H9 (cell line): ENCODE measurements at regions not wholly inside any gene's neighbourhood (a gene's known extent, or its start where the extent isn't known, plus 50 kb on each side); places are given as distances from the start of the nearest gene placed in this dataset.

Experiments used
- DNase-seq: peaks from one replicate; pipeline ENCODE4 v3.0.0-alpha.2; 2017
- H2AFZ ChIP-seq: one replicate; pipeline ENCODE4 v1.6.1; 2013; ENCODE audit warnings: mild to moderate bottlenecking, low read length, control low read depth, moderate library complexity
- H2AK5ac ChIP-seq: 2 replicates; pipeline ENCODE4 v1.6.1; 2013; ENCODE audit warnings: low read length, control low read depth, mixed read lengths; ENCODE audit not compliant: insufficient read length
- H2BK120ac ChIP-seq: one replicate; pipeline ENCODE4 v1.6.1; 2013; ENCODE audit warnings: low read depth, mild to moderate bottlenecking, low read length, control low read depth, inconsistent platforms; ENCODE audit not compliant: poor library complexity, severe bottlenecking
- H2BK12ac ChIP-seq: 2 replicates; pipeline ENCODE4 v1.6.1; 2013; ENCODE audit warnings: low read length, control low read depth, mixed read lengths, low read depth; ENCODE audit not compliant: insufficient read length
- H2BK15ac ChIP-seq: 2 replicates; pipeline ENCODE4 v1.6.1; 2013; ENCODE audit warnings: low read depth, low read length, control low read depth
- H2BK20ac ChIP-seq: one replicate; pipeline ENCODE4 v1.6.1; 2013; ENCODE audit warnings: low read depth, mild to moderate bottlenecking, low read length, control low read depth, inconsistent platforms; ENCODE audit not compliant: poor library complexity, severe bottlenecking
- H2BK5ac ChIP-seq: 2 replicates; pipeline ENCODE4 v1.6.1; 2013; ENCODE audit warnings: low read length, control low read depth, mixed read lengths; ENCODE audit not compliant: insufficient read length
- H3K14ac ChIP-seq: 2 replicates; pipeline ENCODE4 v1.6.1; 2013; ENCODE audit warnings: low read length, control low read depth; ENCODE audit not compliant: insufficient read depth
- H3K18ac ChIP-seq: 2 replicates; pipeline ENCODE4 v1.6.1; 2013; ENCODE audit warnings: low read depth, mild to moderate bottlenecking, mixed read lengths, low read length, control low read depth; ENCODE audit not compliant: insufficient read length
- H3K23ac ChIP-seq: 2 replicates; pipeline ENCODE4 v1.6.1; 2013; ENCODE audit warnings: low read length, control low read depth, mixed read lengths, low read depth; ENCODE audit not compliant: insufficient read length
- H3K23me2 ChIP-seq: 2 replicates; pipeline ENCODE4 v1.6.1; 2013; ENCODE audit warnings: low read depth, mild to moderate bottlenecking, mixed read lengths, low read length, control low read depth; ENCODE audit not compliant: insufficient read length, poor library complexity, severe bottlenecking
- H3K27ac ChIP-seq: 2 replicates; pipeline ENCODE4 v1.5.1; 2013; ENCODE audit warnings: low read length, control low read depth, mixed read lengths, low read depth; ENCODE audit not compliant: insufficient read length
- H3K27me3 ChIP-seq: 2 replicates; pipeline ENCODE4 v1.6.1; 2013; ENCODE audit warnings: low read length, control low read depth, inconsistent platforms; ENCODE audit not compliant: insufficient read depth
- H3K4ac ChIP-seq: 2 replicates; pipeline ENCODE4 v1.6.1; 2013; ENCODE audit warnings: low read depth, mild to moderate bottlenecking, control low read depth, inconsistent platforms, low read length, moderate library complexity
- H3K4me1 ChIP-seq: 2 replicates; pipeline ENCODE4 v1.6.1; 2013; ENCODE audit warnings: low read length, control low read depth, inconsistent platforms; ENCODE audit not compliant: insufficient read depth
- H3K4me2 ChIP-seq: 2 replicates; pipeline ENCODE4 v1.6.1; 2013; ENCODE audit warnings: low read length, control low read depth, mixed read lengths; ENCODE audit not compliant: insufficient read length, insufficient read depth
- H3K56ac ChIP-seq: 2 replicates; pipeline ENCODE4 v1.6.1; 2013; ENCODE audit warnings: low read depth, mild to moderate bottlenecking, mixed read lengths, low read length, control low read depth; ENCODE audit not compliant: insufficient read length
- H3K79me1 ChIP-seq: 2 replicates; pipeline ENCODE4 v1.6.1; 2013; ENCODE audit warnings: low read depth, mild to moderate bottlenecking, moderate library complexity, low read length, control low read depth, inconsistent platforms; ENCODE audit not compliant: insufficient read depth, poor library complexity, severe bottlenecking
- H3K79me2 ChIP-seq: 2 replicates; pipeline ENCODE4 v1.6.1; 2013; ENCODE audit warnings: low read length, control low read depth, inconsistent platforms; ENCODE audit not compliant: insufficient read depth
- H3K9ac ChIP-seq: 2 replicates; pipeline ENCODE4 v1.6.1; 2013; ENCODE audit warnings: low read length, control low read depth, mixed read lengths; ENCODE audit not compliant: insufficient read length; ENCODE audit errors: extremely low read depth
- H3K9me3 ChIP-seq: one replicate; pipeline ENCODE4 v1.6.1; 2013; ENCODE audit warnings: low read depth, low read length, inconsistent platforms; ENCODE audit not compliant: control insufficient read depth
- H3T11ph ChIP-seq: one replicate; pipeline ENCODE4 v1.6.1; 2013; ENCODE audit warnings: mild to moderate bottlenecking, low read length, control low read depth, inconsistent platforms
- H4K20me1 ChIP-seq: one replicate; pipeline ENCODE4 v1.6.1; 2013; ENCODE audit not compliant: control insufficient read depth, insufficient read length, insufficient read depth
- H4K5ac ChIP-seq: 2 replicates; pipeline ENCODE4 v1.6.1; 2013; ENCODE audit warnings: low read depth, mild to moderate bottlenecking, mixed read lengths, low read length, control low read depth; ENCODE audit not compliant: insufficient read length
- H4K8ac ChIP-seq: replicated peaks from 2 replicates; pipeline ENCODE4 v1.6.1; 2013; ENCODE audit warnings: low read length, control low read depth, mixed read lengths, low read depth; ENCODE audit not compliant: insufficient read length
- H4K91ac ChIP-seq: 2 replicates; pipeline ENCODE4 v1.6.1; 2013; ENCODE audit warnings: low read depth, mild to moderate bottlenecking, moderate library complexity, mixed read lengths, low read length, control low read depth; ENCODE audit not compliant: insufficient read length
- H3K27ac Mint-ChIP-seq, 3 experiments: 2 replicates in 2 of 3; 3 replicates in 1 of 3; pipeline ENCODE4 v1.8.0; 2020 to 2021; ENCODE audit warnings: mixed read lengths in 3 of 3, mild to moderate bottlenecking in 1 of 3, moderate library complexity in 1 of 3
- H3K27me3 Mint-ChIP-seq: 2 replicates; pipeline ENCODE4 v1.8.0; 2021; ENCODE audit warnings: low read depth, mild to moderate bottlenecking, moderate library complexity, mixed read lengths
- H3K36me3 Mint-ChIP-seq, 3 experiments: 2 replicates in 2 of 3; 3 replicates in 1 of 3; pipeline ENCODE4 v1.8.0; 2020 to 2021; ENCODE audit warnings: low read depth in 3 of 3, mixed read lengths in 3 of 3; ENCODE audit not compliant: insufficient read depth in 1 of 3
- H3K4me1 Mint-ChIP-seq, 2 experiments: 2 replicates each; pipeline ENCODE4 v1.8.0; 2020; ENCODE audit warnings: mixed read lengths in 2 of 2
- H3K4me3 Mint-ChIP-seq, 2 experiments: 2 replicates in 1 of 2; 3 replicates in 1 of 2; pipeline ENCODE4 v1.8.0; 2020 to 2021; ENCODE audit warnings: mild to moderate bottlenecking in 2 of 2, mixed read lengths in 2 of 2, moderate library complexity in 1 of 2
- H3K9me3 Mint-ChIP-seq, 2 experiments: 2 replicates in 1 of 2; 3 replicates in 1 of 2; pipeline ENCODE4 v1.8.0; 2020; ENCODE audit warnings: mild to moderate bottlenecking in 2 of 2, mixed read lengths in 2 of 2, moderate library complexity in 1 of 2
- CTCF ChIP-seq: fragments of 200-600 bp; sonication (generic); conservative IDR thresholded peaks from 3 replicates; pipeline ENCODE4 v1.8.0; 2021; ENCODE audit warnings: antibody characterized with exemption, mild to moderate bottlenecking
- whole genome bisulfite sequencing: extraction: QIAGEN DNeasy Blood & Tissue Kit; methylation state at CpG from one replicate; pipeline ENCODE4 v1.1.7; 2013; ENCODE audit warnings: missing lambda C conversion rate, low lambda C conversion rate, mixed read lengths; ENCODE audit not compliant: insufficient read length; ENCODE audit errors: extremely low coverage; 5-methylcytosine and 5-hydroxymethylcytosine counted together

- Histone ChIP-seq H3T11ph (no peak overlapping the region), H3K79me2 (peaks cover 2% of the 10 kb centered on the region; the same call in 1 of the 2 replicates), H4K8ac (no peak overlapping the region), H2AK5ac (no peak overlapping the region), H4K5ac (no peak overlapping the region), H3K56ac (no peak overlapping the region), H4K91ac (no peak overlapping the region), H3K79me1 (no peaks in the 10 kb centered on the region), H2BK120ac (no peak overlapping the region), H3K18ac (no peak overlapping the region), H3K23me2 (no peaks in the 10 kb centered on the region), H2BK20ac (no peak overlapping the region), H2BK5ac (no peak overlapping the region), H3K14ac (no peak overlapping the region), H3K4ac (no peak overlapping the region), H3K27ac (no peak overlapping the region), H3K23ac (no peak overlapping the region), H3K9ac (no peak overlapping the region), H2AFZ (no peak overlapping the region), H4K20me1 (no peaks in the 10 kb centered on the region), H3K27me3 (no peaks in the 10 kb centered on the region), H3K4me2 (no peak overlapping the region), H3K9me3 (no peaks in the 10 kb centered on the region), H2BK15ac (no peak overlapping the region), H2BK12ac (no peak overlapping the region), H3K4me1 (no peaks in the 10 kb centered on the region)
- H3K27me3 Mint-ChIP-seq, result no peaks in the 10 kb centered on the region
- no peaks in the 10 kb centered on the region for H3K4me1 Mint-ChIP-seq
- no peak overlapping the region for H3K4me3 Mint-ChIP-seq
- TF ChIP-seq CTCF, result no peak
- no peak overlapping the region for H3K27ac Mint-ChIP-seq
- H3K36me3 Mint-ChIP-seq, result no peaks in the 10 kb centered on the region
- no peaks in the 10 kb centered on the region for H3K9me3 Mint-ChIP-seq
- no peak for DNase-seq
- WGBS, result no CpG with 5 or more reads among the region's 1 CpG
Measured at GRCh38 chr3:61352306-61352705, 101.1 kb upstream of the FHIT start.
